ENCODE measurements at regions not wholly inside any gene's neighbourhood (a gene's known extent, or its start where the extent isn't known, plus 50 kb on each side); places are given as distances from the start of the nearest gene placed in this dataset.

DNA sequence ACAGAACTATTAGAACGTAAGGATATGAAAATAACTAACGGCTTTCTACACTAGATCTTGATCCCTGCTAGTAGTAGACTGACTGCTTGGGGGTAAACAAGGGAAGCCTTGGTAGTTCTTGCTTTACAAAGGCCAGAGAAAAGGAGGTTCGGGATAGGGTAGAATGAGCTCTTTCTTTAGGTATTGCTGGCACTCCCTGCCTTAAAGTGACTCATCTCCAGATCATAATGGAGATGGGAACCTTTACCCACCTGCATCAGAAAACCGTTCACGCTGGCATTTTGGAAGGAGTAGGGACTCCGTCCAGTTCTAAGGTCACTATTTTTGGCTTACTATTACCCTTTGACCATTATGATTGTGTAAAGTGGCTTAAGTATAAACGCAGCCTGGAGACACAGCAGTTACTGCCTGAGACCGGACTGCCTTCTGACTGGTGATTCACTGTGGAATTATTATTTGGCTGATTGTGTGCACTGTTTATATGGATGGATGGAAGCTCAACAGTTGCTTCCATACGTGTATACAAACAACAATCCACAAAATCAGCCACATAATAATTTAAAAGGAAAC lies 482.5 kb downstream of the STK39 start:
- Histone ChIP-seq H3K27me3 (no peaks in the 10 kb centered on the region), H3K4me1 (no peaks in the 10 kb centered on the region), H3K27ac (no peak overlapping the region), H3K4me3 (no peak overlapping the region), H3K36me3 (no peaks in the 10 kb centered on the region), H3K9me3 (no peaks in the 10 kb centered on the region)
- DNase-seq (no peak), ATAC-seq (no peak)
- TF ChIP-seq CTCF (IDR thresholded peaks at IDR 0.05): no peak
- intact Hi-C loops (cut with DNase I): no loop called here

- no peak overlapping the region for H3K4me3 ChIP-seq
- H3K4me1 ChIP-seq: no peaks in the 10 kb centered on the region
- no peak for DNase-seq
- no peak overlapping the region for H3K27ac ChIP-seq
- no peak for TF ChIP-seq CTCF (IDR thresholded peaks at IDR 0.05)
- no peak for ATAC-seq
- H3K36me3 ChIP-seq: no peaks in the 10 kb centered on the region
- no peaks in the 10 kb centered on the region for H3K9me3 ChIP-seq
- no peaks in the 10 kb centered on the region for H3K27me3 ChIP-seq
- intact Hi-C loops (cut with DNase I): no loop called here
Measured at GRCh38 chr2:167761465-167762136, 485.8 kb downstream of the STK39 start.

GRCh38 chr2:167759531-167759930 lies 487.9 kb downstream of the STK39 start:
- Histone ChIP-seq H3K36me3 (no peaks in the 10 kb centered on the region), H3K27ac (no peak overlapping the region)

GRCh38 chr2:167758292-167758691 lies 489.1 kb downstream of the STK39 start:
- no peak overlapping the region for H3K4me3 ChIP-seq
- H3K9me3 ChIP-seq: no peaks in the 10 kb centered on the region
- no peak for TF ChIP-seq CTCF (IDR thresholded peaks at IDR 0.05)
- no peaks in the 10 kb centered on the region for H3K36me3 ChIP-seq
- H3K4me1 ChIP-seq: no peaks in the 10 kb centered on the region
- ATAC-seq (no peak), DNase-seq (no peak)
- H3K27ac ChIP-seq: no peak overlapping the region
- H3K27me3 ChIP-seq: no peaks in the 10 kb centered on the region
- intact Hi-C loops (cut with DNase I): no loop called here

More at GRCh38 chr2:167759531-167759930, 487.9 kb downstream of the STK39 start:
- DNase-seq (no peak), ATAC-seq (no peak)
- intact Hi-C loops (cut with DNase I): no loop called here
- Histone ChIP-seq H3K4me3 (no peak overlapping the region), H3K4me1 (no peaks in the 10 kb centered on the region), H3K27me3 (no peaks in the 10 kb centered on the region), H3K9me3 (no peaks in the 10 kb centered on the region)
- TF ChIP-seq CTCF (IDR thresholded peaks at IDR 0.05): no peak

DNA sequence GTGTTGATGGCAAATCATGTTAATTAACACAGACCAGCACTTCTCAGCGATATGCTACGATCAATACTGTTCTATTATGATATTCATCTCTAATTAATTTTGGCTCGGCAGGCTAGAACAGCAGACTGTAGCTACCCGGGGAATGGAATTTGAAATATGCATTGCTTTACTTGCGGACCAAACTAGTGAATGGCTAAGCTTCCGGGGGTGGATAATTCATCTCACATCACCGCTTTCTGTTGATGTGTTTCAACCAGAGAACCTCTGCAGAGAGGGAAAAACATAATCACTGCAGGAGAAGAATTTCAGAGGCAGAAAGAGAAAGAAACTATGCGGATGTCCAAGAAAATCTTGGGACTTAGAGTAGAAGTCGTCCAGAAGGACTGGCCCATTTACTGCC lies 490.9 kb downstream of the STK39 start:
- DNase-seq (no peak), ATAC-seq (no peak)
- Histone ChIP-seq H3K4me1 (no peaks in the 10 kb centered on the region), H3K4me3 (no peak overlapping the region), H3K27me3 (no peaks in the 10 kb centered on the region), H3K36me3 (no peaks in the 10 kb centered on the region), H3K27ac (no peak overlapping the region), H3K9me3 (no peaks in the 10 kb centered on the region)
- TF ChIP-seq CTCF (IDR thresholded peaks at IDR 0.05): no peak
- intact Hi-C loops (cut with DNase I): no loop called here
